ENCODE measurements at regions not wholly inside any gene's neighbourhood (a gene's known extent, or its start where the extent isn't known, plus 50 kb on each side); places are given as distances from the start of the nearest gene placed in this dataset.

DNA sequence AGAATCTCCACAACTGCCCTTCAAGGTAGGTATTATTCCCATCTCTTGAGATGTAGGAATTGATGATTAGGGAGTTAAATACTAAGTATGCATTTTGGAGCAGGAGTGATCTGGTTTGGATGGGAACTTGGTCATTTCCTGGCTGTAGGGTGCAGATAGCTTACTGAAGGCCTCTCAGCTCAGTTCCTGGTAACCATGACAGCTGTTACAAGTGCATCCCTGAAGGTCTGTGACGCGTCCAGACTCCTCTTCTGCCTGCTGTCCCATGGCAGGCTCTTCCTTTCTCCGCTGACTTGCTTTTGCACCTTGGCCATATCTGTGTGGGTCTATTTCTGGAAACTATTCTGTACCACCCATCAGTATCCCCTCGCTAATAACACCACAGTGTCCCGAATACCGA, 387.8 kb downstream of the ZNF536 start:
- DNase-seq (ENCODE audit: low read depth) = no peak
- H3K4me3 ChIP-seq (ENCODE audit: low read depth, low read length) = no peak overlapping the region
- no peaks in the 10 kb centered on the region for H3K27me3 ChIP-seq (ENCODE audit: control insufficient read depth, insufficient read depth, low read length)
- TF ChIP-seq, protein P1, sequence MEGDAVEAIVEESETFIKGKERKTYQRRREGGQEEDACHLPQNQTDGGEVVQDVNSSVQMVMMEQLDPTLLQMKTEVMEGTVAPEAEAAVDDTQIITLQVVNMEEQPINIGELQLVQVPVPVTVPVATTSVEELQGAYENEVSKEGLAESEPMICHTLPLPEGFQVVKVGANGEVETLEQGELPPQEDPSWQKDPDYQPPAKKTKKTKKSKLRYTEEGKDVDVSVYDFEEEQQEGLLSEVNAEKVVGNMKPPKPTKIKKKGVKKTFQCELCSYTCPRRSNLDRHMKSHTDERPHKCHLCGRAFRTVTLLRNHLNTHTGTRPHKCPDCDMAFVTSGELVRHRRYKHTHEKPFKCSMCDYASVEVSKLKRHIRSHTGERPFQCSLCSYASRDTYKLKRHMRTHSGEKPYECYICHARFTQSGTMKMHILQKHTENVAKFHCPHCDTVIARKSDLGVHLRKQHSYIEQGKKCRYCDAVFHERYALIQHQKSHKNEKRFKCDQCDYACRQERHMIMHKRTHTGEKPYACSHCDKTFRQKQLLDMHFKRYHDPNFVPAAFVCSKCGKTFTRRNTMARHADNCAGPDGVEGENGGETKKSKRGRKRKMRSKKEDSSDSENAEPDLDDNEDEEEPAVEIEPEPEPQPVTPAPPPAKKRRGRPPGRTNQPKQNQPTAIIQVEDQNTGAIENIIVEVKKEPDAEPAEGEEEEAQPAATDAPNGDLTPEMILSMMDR (IDR thresholded peaks at IDR 0.05; ENCODE audit: insufficient read depth, low read depth, low read length) = no peak
- CTCF ChIA-PET = no interaction called here
- no peaks in the 10 kb centered on the region for H3K36me3 ChIP-seq (ENCODE audit: control insufficient read depth, insufficient read depth, low read length)
- POLR2A ChIA-PET = no interaction called here

DNA sequence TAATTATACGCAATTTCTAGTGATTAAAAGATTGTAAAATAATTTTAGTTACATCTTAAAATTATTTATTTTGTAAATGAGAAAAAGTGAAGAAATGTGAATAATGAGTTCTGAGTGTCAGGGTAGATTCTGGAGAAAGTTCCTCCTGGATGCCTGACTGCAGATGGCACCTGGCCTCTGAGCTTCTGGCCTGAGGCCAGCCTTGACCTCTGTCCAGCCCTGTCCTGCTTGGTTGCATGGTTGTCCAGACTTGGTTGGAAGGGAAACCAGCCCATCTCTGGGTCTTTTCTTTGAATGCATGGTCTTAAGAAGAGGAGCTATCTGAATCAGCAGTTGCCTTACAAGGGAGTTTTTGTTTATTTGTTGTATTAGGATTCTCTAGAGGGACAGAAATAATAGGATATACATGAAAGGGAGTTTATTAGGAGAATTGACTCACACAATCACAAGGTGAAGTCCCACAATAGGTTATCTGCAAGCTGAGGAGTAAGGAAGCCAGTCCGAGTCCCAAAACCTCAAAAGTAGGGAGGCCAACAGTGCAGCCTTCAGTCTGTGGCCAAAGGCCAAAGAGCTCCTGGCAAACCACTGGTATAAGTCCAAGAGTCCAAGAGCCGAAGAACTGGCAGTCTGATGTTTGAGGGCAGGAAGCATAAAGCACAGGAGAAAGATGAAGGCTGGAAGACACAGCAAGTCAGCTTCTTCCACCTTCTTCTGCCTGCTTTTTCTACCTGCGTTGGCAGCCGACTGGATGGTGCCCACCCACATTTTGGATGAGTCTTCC, 385.8 kb downstream of the ZNF536 start:
- Histone ChIP-seq H3K27me3 (ENCODE audit: control insufficient read depth, insufficient read depth, low read length) (no peaks in the 10 kb centered on the region), H3K36me3 (ENCODE audit: control insufficient read depth, insufficient read depth, low read length) (no peaks in the 10 kb centered on the region), H3K4me3 (ENCODE audit: low read depth, low read length) (no peak overlapping the region)
- ChIA-PET CTCF (no interaction called here), POLR2A (no interaction called here)
- TF ChIP-seq, protein P1 (IDR thresholded peaks at IDR 0.05; ENCODE audit: insufficient read depth, low read depth, low read length) = no peak
- DNase-seq (ENCODE audit: low read depth) = no peak

DNA sequence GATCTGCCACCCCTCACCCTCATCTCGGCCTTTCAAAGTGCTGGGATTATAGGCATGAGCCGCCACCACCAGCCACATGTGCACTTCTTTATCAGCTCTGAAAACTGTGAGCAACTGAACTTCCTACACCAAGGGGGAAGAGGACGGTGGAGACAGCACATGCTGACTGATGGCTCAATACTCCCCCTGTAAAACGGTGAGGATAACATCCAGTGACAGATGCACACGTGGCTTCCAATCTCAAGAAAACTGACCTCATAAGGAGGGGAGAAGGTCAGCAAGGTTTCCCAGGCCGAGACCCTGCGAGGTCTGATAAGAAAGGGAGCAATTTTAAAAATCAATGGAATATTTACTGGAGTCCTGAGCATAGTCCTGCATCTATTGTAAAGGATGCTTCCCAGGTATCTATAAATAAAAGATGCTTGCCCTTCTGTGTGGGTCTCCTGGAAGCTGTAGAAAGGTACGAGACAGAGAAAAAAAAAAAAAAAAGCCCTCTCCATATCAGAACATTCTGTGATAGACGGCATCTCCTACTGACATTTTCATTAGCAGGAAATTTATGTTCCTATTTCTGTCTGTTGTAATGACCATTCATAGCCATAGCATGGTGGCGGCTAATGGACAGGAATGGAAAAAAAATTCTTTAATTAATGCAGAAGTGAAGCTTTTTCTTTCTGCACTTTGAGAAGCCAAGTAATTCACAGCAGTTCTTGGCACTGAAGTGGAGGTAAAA, 385.1 kb downstream of the ZNF536 start:
- Histone ChIP-seq H3K36me3 (ENCODE audit: control insufficient read depth, insufficient read depth, low read length) (no peaks in the 10 kb centered on the region), H3K27me3 (ENCODE audit: control insufficient read depth, insufficient read depth, low read length) (no peaks in the 10 kb centered on the region), H3K4me3 (ENCODE audit: low read depth, low read length) (no peak overlapping the region)
- POLR2A ChIA-PET = no interaction called here
- DNase-seq (ENCODE audit: low read depth) = no peak
- CTCF ChIA-PET = no interaction called here
- TF ChIP-seq, protein P1 (IDR thresholded peaks at IDR 0.05; ENCODE audit: insufficient read depth, low read depth, low read length) = no peak

DNA sequence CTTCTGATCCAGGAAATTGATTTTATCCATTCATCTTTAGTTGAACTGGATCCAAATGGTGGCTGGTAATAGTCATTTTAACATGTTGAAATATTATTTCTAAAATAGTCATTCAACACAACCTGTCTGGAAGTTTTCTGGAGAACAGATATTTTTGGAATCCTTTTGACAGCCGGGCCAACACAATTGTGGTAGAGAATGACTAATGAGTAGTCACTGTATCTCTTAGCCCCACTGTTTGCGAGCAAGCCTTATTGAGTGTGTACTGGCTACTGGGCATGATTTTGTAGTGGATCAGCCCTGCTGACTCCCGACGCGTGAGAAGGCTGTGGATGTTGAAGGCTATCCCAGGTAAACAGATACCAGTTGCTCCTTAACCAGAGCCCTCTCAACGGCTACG, 383.4 kb downstream of the ZNF536 start:
- H3K27me3 ChIP-seq (ENCODE audit: control insufficient read depth, insufficient read depth, low read length) = no peaks in the 10 kb centered on the region
- H3K36me3 ChIP-seq (ENCODE audit: control insufficient read depth, insufficient read depth, low read length) = no peaks in the 10 kb centered on the region
- DNase-seq (ENCODE audit: low read depth) = no peak
- POLR2A ChIA-PET = no interaction called here
- TF ChIP-seq, protein P1 (IDR thresholded peaks at IDR 0.05; ENCODE audit: insufficient read depth, low read depth, low read length) = no peak
- no peak overlapping the region for H3K4me3 ChIP-seq (ENCODE audit: low read depth, low read length)
- CTCF ChIA-PET = no interaction called here

DNA sequence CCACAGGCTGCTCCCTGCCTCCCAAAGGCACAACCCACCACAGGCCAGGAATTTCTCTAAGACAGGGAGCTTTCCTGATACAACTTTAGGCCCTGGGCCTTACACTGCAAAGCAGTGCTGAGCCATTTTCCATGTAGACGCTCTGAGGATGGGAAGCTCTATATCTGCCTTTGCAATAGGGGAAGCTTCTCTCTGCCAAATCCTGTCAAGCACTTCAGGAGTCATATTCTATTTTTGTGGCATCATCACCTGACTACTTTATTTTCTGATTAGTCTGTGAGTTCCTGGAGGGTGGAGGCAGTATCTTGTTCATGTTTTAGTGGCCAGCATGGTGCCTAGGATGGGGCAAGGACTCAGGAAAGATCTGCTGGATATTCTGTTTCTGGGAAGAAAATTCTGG, 382.0 kb downstream of the ZNF536 start:
- ChIA-PET CTCF (no interaction called here), POLR2A (no interaction called here)
- Histone ChIP-seq H3K36me3 (ENCODE audit: control insufficient read depth, insufficient read depth, low read length) (no peaks in the 10 kb centered on the region), H3K4me3 (ENCODE audit: low read depth, low read length) (no peak overlapping the region), H3K27me3 (ENCODE audit: control insufficient read depth, insufficient read depth, low read length) (no peaks in the 10 kb centered on the region)
- TF ChIP-seq, protein P1 (IDR thresholded peaks at IDR 0.05; ENCODE audit: insufficient read depth, low read depth, low read length) = no peak
- no peak for DNase-seq (ENCODE audit: low read depth)
